BE2C (cell line): ENCODE measurements at regions not wholly inside any gene's neighbourhood (a gene's known extent, or its start where the extent isn't known, plus 50 kb on each side); places are given as distances from the start of the nearest gene placed in this dataset.
A peak's percentile ranks its signal among the peaks of the same experiment; 100 is the strongest.

Experiments used
- DNase-seq: peaks from one replicate; pipeline ENCODE4 v3.0.0-alpha.2; 2020
- H3K27me3 ChIP-seq: fragments of 250-450 bp; sonication (Bioruptor Pico); 2 replicates; pipeline ENCODE4 v1.5.1; 2020; ENCODE audit warnings: mild to moderate bottlenecking
- H3K36me3 ChIP-seq: fragments of 250-450 bp; sonication (Bioruptor Pico); 2 replicates; pipeline ENCODE4 v1.5.1; 2020; ENCODE audit warnings: mild to moderate bottlenecking
- H3K4me1 ChIP-seq: fragments of 250-450 bp; sonication (Bioruptor Pico); 2 replicates; pipeline ENCODE4 v1.5.1; 2020
- H3K4me3 ChIP-seq: 2 replicates; pipeline ENCODE4 v1.5.1; 2011; ENCODE audit warnings: low read depth, low read length
- H3K9me3 ChIP-seq: fragments of 250-450 bp; sonication (Bioruptor Pico); 2 replicates; pipeline ENCODE4 v1.5.1; 2020
- TF ChIP-seq, protein P1 (sequence below): IDR thresholded peaks from 2 replicates; pipeline ENCODE4 v1.5.1; 2012; ENCODE audit warnings: mild to moderate bottlenecking, low read depth, low read length

DNA sequence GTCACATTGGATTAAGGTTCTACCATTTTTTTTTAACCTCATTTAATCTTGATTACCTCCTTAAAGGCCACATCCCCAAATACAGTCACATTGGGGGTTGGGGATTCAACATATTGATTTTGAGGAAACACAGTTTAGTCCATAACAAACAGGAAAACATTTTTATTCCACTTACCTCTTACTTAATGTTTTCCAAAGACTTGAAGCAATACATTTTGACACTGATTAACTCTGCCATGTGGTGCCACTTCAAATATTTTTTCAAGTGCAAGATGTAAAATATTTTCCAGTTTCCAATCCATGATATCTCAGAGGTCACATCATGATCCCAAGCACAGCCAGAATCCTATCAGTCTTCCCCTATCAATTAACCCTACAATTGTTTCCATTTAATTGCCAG, 548.0 kb downstream of the CSNK1G3 start:
- no peaks in the 10 kb centered on the region for H3K36me3 ChIP-seq
- no peaks in the 10 kb centered on the region for H3K27me3 ChIP-seq
- DNase-seq = no peak
- peaks cover 33% of the 10 kb centered on the region for H3K4me1 ChIP-seq
- no peaks in the 10 kb centered on the region for H3K9me3 ChIP-seq
- TF ChIP-seq, protein P1, sequence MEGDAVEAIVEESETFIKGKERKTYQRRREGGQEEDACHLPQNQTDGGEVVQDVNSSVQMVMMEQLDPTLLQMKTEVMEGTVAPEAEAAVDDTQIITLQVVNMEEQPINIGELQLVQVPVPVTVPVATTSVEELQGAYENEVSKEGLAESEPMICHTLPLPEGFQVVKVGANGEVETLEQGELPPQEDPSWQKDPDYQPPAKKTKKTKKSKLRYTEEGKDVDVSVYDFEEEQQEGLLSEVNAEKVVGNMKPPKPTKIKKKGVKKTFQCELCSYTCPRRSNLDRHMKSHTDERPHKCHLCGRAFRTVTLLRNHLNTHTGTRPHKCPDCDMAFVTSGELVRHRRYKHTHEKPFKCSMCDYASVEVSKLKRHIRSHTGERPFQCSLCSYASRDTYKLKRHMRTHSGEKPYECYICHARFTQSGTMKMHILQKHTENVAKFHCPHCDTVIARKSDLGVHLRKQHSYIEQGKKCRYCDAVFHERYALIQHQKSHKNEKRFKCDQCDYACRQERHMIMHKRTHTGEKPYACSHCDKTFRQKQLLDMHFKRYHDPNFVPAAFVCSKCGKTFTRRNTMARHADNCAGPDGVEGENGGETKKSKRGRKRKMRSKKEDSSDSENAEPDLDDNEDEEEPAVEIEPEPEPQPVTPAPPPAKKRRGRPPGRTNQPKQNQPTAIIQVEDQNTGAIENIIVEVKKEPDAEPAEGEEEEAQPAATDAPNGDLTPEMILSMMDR = no peak
- H3K4me3 ChIP-seq = no peak overlapping the region

DNA sequence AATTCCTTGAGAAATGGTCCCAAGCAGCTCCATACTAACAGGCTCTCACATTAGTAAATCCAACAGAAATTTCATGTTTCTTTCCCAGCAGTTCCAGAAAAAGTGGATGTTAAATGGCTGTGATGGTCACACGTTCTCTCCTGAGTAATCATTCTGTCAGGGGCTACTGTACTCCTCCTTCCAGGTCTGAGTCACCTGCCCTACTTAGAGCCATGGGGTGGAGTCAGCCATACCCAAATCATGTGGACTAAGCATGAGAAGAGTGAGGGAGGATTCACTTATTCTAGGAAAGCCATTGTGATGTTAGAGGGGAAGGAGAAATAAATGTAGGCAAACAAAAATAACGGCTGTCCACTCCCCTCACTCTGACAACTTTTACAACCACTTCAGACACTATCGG, 547.2 kb downstream of the CSNK1G3 start:
- Histone ChIP-seq H3K4me3 (no peak overlapping the region), H3K9me3 (no peaks in the 10 kb centered on the region), H3K4me1 (peaks cover 33% of the 10 kb centered on the region), H3K36me3 (no peaks in the 10 kb centered on the region), H3K27me3 (no peaks in the 10 kb centered on the region)
- no peak for DNase-seq
- TF ChIP-seq, protein P1 = no peak

DNA sequence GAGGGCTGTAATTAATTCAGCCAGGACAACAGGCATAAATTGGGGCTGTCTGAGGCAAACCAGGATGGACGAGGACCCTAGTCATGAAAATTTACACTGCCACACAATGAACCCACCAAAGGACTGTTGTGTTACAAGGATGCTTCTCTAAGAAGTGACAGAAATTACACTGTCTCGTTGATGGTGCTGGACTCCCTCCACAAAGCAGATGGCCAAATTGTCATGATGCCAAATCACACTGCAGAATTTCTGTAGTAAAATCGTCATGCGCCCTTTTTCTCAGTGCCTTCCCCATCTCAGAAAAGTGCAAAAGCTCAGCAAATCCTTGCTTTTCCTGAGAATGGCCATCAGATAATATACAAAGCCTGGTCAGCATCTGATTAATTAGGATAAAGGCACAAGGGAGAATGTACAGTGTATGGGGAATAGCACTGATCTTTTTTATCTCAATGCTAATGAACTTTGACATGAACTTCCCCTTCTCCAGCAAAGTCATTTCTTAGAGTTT, 545.8 kb downstream of the CSNK1G3 start:
- TF ChIP-seq, protein P1 = no peak
- Histone ChIP-seq H3K4me1 (peaks cover 33% of the 10 kb centered on the region), H3K9me3 (no peaks in the 10 kb centered on the region), H3K27me3 (no peaks in the 10 kb centered on the region), H3K4me3 (peak overlapping the region; percentile 17), H3K36me3 (no peaks in the 10 kb centered on the region)
- peak; percentile 53 for DNase-seq

DNA sequence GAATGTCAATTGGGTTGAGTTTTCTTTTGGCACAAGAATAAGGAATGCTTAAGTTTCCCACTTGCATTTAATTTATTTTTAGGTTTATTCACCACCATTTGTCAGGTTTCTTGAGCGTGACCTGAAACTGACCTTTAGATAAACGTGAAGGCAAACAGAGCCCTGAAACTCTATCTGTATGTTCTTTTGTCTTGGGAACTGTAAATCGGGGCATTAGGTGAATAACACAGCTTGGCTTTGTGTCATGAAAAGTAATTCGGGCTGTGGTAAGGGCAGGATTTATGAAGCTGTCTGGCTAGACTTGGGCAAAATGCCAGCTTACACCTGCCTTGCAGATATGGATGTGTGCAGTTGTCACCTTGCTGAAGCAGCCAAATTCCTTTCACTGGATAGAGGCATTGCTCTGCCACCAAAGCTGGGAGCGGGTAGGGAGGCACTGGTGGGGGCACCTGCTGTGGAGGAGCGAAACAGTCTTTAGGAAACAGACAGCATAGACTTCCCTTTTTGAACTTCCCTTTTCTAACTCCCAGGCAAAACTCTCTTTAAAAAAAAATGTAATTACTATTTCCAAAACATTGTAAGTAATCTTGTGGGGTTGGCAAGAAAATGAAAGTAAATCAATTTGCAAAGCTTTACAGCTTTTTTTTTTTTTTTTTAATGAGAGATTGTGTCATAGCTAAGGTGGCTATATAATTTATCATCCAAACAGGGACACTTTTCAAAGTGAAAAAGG, 545.2 kb downstream of the CSNK1G3 start:
- TF ChIP-seq, protein P1 = no peak
- no peaks in the 10 kb centered on the region for H3K27me3 ChIP-seq
- H3K4me3 ChIP-seq = peak overlapping the region; percentile 17
- peaks cover 33% of the 10 kb centered on the region for H3K4me1 ChIP-seq
- DNase-seq = peak; percentile 31
- no peaks in the 10 kb centered on the region for H3K9me3 ChIP-seq
- no peaks in the 10 kb centered on the region for H3K36me3 ChIP-seq

DNA sequence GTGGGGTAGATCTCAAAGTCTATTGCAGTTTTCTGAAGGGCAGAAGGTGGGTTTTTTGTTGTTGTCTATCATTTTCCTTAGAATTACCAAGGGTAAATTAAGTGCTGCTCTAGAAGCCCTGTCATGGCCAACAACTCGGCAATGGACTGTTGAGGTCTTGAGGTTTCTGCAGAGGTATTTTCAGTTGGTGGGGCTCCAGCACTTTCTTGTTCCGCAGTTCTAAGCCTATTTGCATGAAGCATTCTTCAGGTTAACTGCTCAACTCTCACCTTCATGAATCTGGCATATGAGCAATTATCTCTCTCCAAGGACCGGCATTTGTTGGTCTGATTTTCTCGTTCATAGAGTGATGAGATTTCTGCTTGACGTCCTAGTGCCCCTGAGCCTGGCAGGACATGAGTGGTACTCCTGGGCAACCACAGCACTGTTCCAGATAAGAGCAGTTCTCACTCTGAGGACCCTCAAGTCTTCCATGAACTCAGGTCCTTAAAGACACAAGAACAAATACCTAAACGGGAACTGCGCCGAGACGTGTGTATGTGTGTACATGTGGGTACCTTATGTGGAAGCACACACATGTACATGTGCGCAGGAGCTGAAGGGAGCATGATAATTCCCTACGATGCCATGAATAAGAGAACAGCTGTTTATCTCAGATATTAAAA, 544.5 kb downstream of the CSNK1G3 start:
- Histone ChIP-seq H3K4me1 (peaks cover 33% of the 10 kb centered on the region), H3K9me3 (no peaks in the 10 kb centered on the region), H3K4me3 (no peak overlapping the region), H3K36me3 (no peaks in the 10 kb centered on the region), H3K27me3 (no peaks in the 10 kb centered on the region)
- TF ChIP-seq, protein P1 = no peak
- no peak for DNase-seq

DNA sequence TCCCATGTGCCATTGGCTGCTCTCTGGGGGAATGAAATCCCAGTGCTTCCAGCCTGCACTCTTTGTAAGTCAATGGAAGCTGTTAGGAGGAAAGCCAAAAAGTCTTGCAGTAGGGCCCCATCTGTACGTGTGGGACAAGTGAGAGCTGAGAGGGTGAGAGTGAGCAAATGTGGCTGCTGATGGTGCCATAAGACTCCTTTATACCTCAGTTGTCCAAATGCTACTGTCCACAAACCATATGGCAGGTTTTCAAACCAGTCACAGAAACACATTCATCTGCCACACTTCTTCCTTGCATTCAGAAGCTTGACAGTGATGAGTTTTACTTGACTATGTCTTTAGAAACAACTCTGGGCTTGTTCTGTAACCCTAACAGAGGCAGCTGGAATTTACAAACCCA, 543.8 kb downstream of the CSNK1G3 start:
- H3K4me1 ChIP-seq = peaks cover 37% of the 10 kb centered on the region
- H3K4me3 ChIP-seq = no peak overlapping the region
- no peaks in the 10 kb centered on the region for H3K27me3 ChIP-seq

More for the DNA sequence above, 543.8 kb downstream of the CSNK1G3 start:
- Histone ChIP-seq H3K9me3 (no peaks in the 10 kb centered on the region), H3K36me3 (no peaks in the 10 kb centered on the region)
- DNase-seq = no peak
- TF ChIP-seq, protein P1 = no peak
